Erythroblast (primary cell): ENCODE measurements at regions not wholly inside any gene's neighbourhood (a gene's known extent, or its start where the extent isn't known, plus 50 kb on each side); places are given as distances from the start of the nearest gene placed in this dataset.

Experiments
- GATA1 ChIP-seq: IDR thresholded peaks from 2 replicates; pipeline ENCODE4 v1.6.1; 2011; ENCODE audit warnings: low read depth, mild to moderate bottlenecking, control low read depth, low read length, moderate library complexity
- POLR2A ChIP-seq: IDR thresholded peaks from 2 replicates; pipeline ENCODE4 v1.6.1; 2011; ENCODE audit warnings: mild to moderate bottlenecking, low read length

DNA sequence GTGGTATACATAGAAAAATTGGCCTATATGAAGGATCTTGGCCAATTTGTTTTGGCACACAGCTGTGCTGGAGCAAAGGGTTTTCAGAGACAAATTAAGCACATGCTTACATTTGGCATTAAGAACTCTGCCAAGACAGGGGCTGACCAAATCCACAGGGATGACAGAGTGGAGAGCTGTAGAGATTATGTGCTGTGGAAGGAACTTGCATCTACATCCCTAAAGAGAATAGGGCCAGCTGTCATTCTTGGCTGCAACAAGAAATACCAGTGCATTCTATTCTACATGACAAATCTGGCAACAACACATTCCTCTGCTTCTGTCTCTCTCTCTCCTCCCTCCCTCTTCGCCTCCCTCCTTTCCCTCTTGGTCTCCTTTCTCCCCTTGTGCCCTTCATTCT, 75.6 kb downstream of the POM121L12 start:
- TF ChIP-seq POLR2A (no peak), GATA1 (no peak)
